T-cell (primary cell): ENCODE measurements at regions not wholly inside any gene's neighbourhood (a gene's known extent, or its start where the extent isn't known, plus 50 kb on each side); places are given as distances from the start of the nearest gene placed in this dataset.

ENCODE experiments used
- ATAC-seq, 4 experiments: fragments of 200-7000 bp in 3 of 4; fragments of 150-1000 bp in 1 of 4; cut with Tn5 transposase; replicated peaks in 1 of 4; 1 replicate in 3 of 4; 2 replicates in 1 of 4; pipeline ENCODE4 v1.10.0; 2021; ENCODE audit warnings: moderate library complexity in 3 of 4, mild to moderate bottlenecking in 2 of 4, moderate number of reproducible peaks in 1 of 4
- CTCF ChIA-PET, 2 donors: fragments of 300-600 bp; sonication (Branson Sonifier 250); formaldehyde crosslinking; loops; one replicate each; lab custom pipeline; 2022; ENCODE audit warnings: antibody characterized with exemption in 2 of 2; lab: Charles Lee
- POLR2A ChIA-PET, 2 donors: fragments of 300-600 bp; sonication (Branson Sonifier 250); formaldehyde crosslinking; loops; one replicate each; lab custom pipeline; 2022; ENCODE audit warnings: antibody characterized with exemption in 2 of 2; lab: Charles Lee
- DNase-seq, 35 experiments: peaks; one replicate each; pipeline versions ENCODE4 v3.0.0 to v3.0.0-alpha.2; 2013 to 2023
- H3K27ac ChIP-seq: one replicate; pipeline ENCODE4 v1.5.1; 2013; ENCODE audit warnings: low read length
- H3K27me3 ChIP-seq, 2 experiments: replicated peaks in 1 of 2; 1 replicate in 1 of 2; 2 replicates in 1 of 2; pipeline versions ENCODE4 v1.6.1 to v1.7.0; 2013; ENCODE audit warnings: low read length in 1 of 2, mixed read lengths in 1 of 2; ENCODE audit not compliant: control insufficient read depth in 2 of 2, insufficient read depth in 2 of 2; ENCODE audit errors: extremely low read depth in 1 of 2
- H3K36me3 ChIP-seq, 2 donors: 1 replicate in 1 of 2; 2 replicates in 1 of 2; pipeline versions ENCODE4 v1.6.1 to v1.7.0; 2013; ENCODE audit warnings: low read length in 1 of 2; ENCODE audit not compliant: control insufficient read depth in 2 of 2, insufficient read depth in 1 of 2; ENCODE audit errors: extremely low read depth in 1 of 2
- H3K4me1 ChIP-seq, 2 experiments: 1 replicate in 1 of 2; 2 replicates in 1 of 2; pipeline versions ENCODE4 v1.6.1 to v1.7.0; 2013; ENCODE audit warnings: low read length in 2 of 2, mixed read lengths in 1 of 2; ENCODE audit not compliant: insufficient read depth in 2 of 2, control insufficient read depth in 1 of 2; ENCODE audit errors: extremely low read depth in 1 of 2
- H3K4me3 ChIP-seq, 2 donors: 1 replicate in 1 of 2; 2 replicates in 1 of 2; pipeline versions ENCODE4 v1.5.1 to v1.7.0; 2013; ENCODE audit warnings: mild to moderate bottlenecking in 2 of 2, low read length in 1 of 2, moderate library complexity in 1 of 2; ENCODE audit not compliant: control insufficient read depth in 1 of 2; ENCODE audit errors: extremely low read depth in 1 of 2
- H3K9me3 ChIP-seq: 2 replicates; pipeline ENCODE4 v1.7.0; 2013
- H3K27ac Mint-ChIP-seq, 2 donors: one replicate each; pipeline ENCODE4 v1.8.0; 2020 to 2021; ENCODE audit warnings: mild to moderate bottlenecking in 2 of 2, mixed read lengths in 2 of 2
- H3K27me3 Mint-ChIP-seq, 2 donors: one replicate each; pipeline ENCODE4 v1.8.0; 2021 to 2022; ENCODE audit warnings: mixed read lengths in 2 of 2
- H3K36me3 Mint-ChIP-seq: one replicate; pipeline ENCODE4 v1.8.0; 2021; ENCODE audit warnings: mixed read lengths
- H3K4me1 Mint-ChIP-seq, 3 donors: one replicate each; pipeline ENCODE4 v1.8.0; 2020 to 2022; ENCODE audit warnings: mixed read lengths in 3 of 3, mild to moderate bottlenecking in 1 of 3
- H3K4me3 Mint-ChIP-seq, 3 donors: one replicate each; pipeline ENCODE4 v1.8.0; 2020 to 2022; ENCODE audit warnings: mild to moderate bottlenecking in 3 of 3, mixed read lengths in 3 of 3, moderate library complexity in 3 of 3
- H3K9me3 Mint-ChIP-seq, 3 donors: one replicate each; pipeline ENCODE4 v1.8.0; 2020 to 2022; ENCODE audit warnings: mixed read lengths in 3 of 3
- WGBS: methylation state at CpG from one replicate; pipeline ENCODE4 v1.1.5; 2013; ENCODE audit warnings: missing lambda C conversion rate; ENCODE audit not compliant: insufficient coverage; 5-methylcytosine and 5-hydroxymethylcytosine counted together

DNA sequence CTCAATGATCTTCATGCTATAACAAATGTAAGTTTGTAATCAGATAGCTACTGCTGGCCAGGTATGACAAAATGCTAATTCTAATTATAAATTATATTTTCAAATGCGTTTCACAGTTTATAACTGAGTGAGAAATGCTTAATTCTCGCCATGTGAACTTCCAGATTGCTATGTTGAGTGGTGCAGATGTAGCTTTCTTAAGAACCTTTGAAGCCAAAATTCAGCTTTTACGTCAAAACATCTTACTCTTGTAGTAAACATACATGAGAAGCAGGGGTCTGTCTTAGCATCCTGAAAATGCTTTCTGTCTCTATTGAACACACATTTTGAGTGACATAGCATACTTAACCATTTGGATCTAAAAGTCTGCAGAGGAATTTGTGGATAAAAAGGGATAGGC is 176.5 kb upstream of the PRICKLE1 start:
- Mint-ChIP-seq H3K27ac (no peak overlapping the region), H3K4me3 (no peak overlapping the region), H3K36me3 (no peaks in the 10 kb centered on the region), H3K27me3 (no peaks in the 10 kb centered on the region), H3K9me3 (no peaks in the 10 kb centered on the region), H3K4me1 (no peaks in the 10 kb centered on the region)
- Histone ChIP-seq H3K27me3 (no peaks in the 10 kb centered on the region), H3K36me3 (no peaks in the 10 kb centered on the region), H3K27ac (no peak overlapping the region), H3K4me1 (no peaks in the 10 kb centered on the region), H3K4me3 (no peak overlapping the region), H3K9me3 (no peaks in the 10 kb centered on the region)
- ATAC-seq, result no peak
- no peak for DNase-seq
- POLR2A ChIA-PET, result no interaction called here
- WGBS, result no CpG with 5 or more reads among the region's 3 CpGs
- CTCF ChIA-PET, result no interaction called here

DNA sequence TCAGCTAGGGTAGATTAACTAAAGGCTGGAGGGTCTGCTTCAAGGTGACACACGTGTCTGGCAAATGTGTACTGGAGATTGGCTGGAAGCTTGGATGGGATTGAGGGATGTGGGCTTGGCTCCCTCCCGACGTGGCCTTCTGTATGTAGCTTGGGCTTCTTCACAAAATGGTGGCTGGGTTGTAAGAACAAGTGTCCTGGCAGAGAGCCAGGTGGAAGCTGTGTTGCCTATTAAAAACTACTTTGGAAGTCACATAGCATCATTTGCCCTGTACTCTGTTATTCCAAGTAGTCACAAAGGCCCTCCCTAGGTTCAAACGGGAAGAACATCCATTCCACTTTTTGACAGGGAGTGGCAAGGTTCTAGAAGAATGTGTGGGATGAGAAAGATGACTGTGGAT is 174.1 kb upstream of the PRICKLE1 start:
- H3K4me1 Mint-ChIP-seq, result no peaks in the 10 kb centered on the region
- Histone ChIP-seq H3K4me3 (no peak overlapping the region), H3K27ac (no peak overlapping the region), H3K4me1 (no peaks in the 10 kb centered on the region), H3K9me3 (no peaks in the 10 kb centered on the region), H3K36me3 (no peaks in the 10 kb centered on the region), H3K27me3 (no peaks in the 10 kb centered on the region)
- ChIA-PET POLR2A (no interaction called here), CTCF (no interaction called here)
- H3K4me3 Mint-ChIP-seq, result no peak overlapping the region
- no peaks in the 10 kb centered on the region for H3K36me3 Mint-ChIP-seq
- no peaks in the 10 kb centered on the region for H3K27me3 Mint-ChIP-seq
- DNase-seq (no peak), ATAC-seq (no peak)
- no peak overlapping the region for H3K27ac Mint-ChIP-seq
- H3K9me3 Mint-ChIP-seq, result no peaks in the 10 kb centered on the region
- 93% methylated on average over 3 of the region's 4 CpGs for WGBS

DNA sequence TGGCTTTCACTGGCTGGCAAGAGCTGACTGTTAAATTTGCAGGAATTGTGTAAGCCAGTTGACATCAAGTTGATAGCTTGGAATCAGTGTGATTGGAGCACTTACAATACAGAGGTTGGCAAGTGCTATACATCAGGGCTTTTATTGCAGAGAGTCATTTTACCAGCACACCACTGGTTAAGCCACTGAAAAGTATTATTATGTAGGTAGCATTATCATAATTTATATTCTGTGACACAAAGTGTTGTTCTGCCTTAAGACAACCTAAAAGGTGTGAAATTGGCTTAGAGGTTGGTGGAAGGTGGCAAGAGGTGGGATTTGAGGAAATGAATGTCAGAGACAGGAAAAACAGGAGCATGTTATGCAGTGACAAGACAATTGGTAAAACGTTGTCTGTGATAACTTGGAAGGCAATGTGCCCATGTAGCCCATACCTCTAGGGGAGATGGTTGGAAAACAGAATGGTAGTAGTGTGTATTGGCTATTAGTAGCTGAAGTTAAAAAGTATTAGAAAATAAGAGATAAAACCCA is 172.9 kb upstream of the PRICKLE1 start:
- ATAC-seq (no peak), DNase-seq (no peak)
- Histone ChIP-seq H3K36me3 (no peaks in the 10 kb centered on the region), H3K4me3 (no peak overlapping the region), H3K27ac (no peak overlapping the region), H3K9me3 (no peaks in the 10 kb centered on the region), H3K4me1 (no peaks in the 10 kb centered on the region), H3K27me3 (no peaks in the 10 kb centered on the region)
- no peak overlapping the region for H3K27ac Mint-ChIP-seq
- CTCF ChIA-PET, result no interaction called here
- no peaks in the 10 kb centered on the region for H3K36me3 Mint-ChIP-seq
- POLR2A ChIA-PET, result no interaction called here
- H3K4me3 Mint-ChIP-seq, result no peak overlapping the region
- no peaks in the 10 kb centered on the region for H3K9me3 Mint-ChIP-seq
- no CpG with 5 or more reads among the region's 1 CpG for whole genome bisulfite sequencing
- H3K4me1 Mint-ChIP-seq, result no peaks in the 10 kb centered on the region
- no peaks in the 10 kb centered on the region for H3K27me3 Mint-ChIP-seq

DNA sequence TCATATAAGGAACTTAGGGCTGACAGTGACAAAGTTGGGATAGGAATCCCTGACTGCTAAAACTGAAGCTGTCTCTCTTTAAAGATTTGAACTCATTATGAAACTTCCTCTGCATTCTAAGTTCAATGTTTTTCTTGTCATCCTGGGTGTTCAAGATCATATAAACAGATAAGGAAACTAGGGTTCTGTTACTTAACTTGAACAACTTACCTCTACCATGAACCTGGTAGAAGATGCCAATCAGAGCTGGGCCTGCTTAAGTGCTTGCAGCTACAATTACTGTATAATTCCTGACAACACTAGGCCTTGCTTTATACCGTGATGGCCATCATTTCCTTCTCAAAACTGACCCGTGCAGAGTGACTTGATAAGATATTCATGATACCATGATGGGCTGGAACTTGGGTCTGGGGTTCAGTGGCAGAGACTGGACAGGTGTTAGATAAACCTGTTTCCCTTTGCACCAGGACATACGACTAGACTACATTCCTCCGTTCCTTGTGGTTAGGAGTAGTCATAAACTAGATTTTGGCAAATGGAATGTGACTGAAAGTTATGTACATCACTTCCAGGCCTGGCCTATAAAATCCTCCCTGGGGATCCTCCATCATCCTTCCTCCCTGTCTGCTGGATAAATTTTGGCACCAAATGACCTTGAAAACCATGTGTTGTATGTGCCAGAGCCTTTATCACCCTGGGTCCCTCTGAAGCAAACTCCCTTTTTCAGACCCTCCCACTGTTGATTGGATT is 172.2 kb upstream of the PRICKLE1 start:
- ChIA-PET CTCF (no interaction called here), POLR2A (no interaction called here)
- Histone ChIP-seq H3K4me1 (no peaks in the 10 kb centered on the region), H3K4me3 (no peak overlapping the region), H3K9me3 (no peaks in the 10 kb centered on the region), H3K36me3 (no peaks in the 10 kb centered on the region), H3K27ac (no peak overlapping the region), H3K27me3 (no peaks in the 10 kb centered on the region)
- no peak overlapping the region for H3K27ac Mint-ChIP-seq
- no peak overlapping the region for H3K4me3 Mint-ChIP-seq
- no CpG with 5 or more reads among the region's 4 CpGs for WGBS
- no peak for DNase-seq
- no peaks in the 10 kb centered on the region for H3K9me3 Mint-ChIP-seq
- H3K4me1 Mint-ChIP-seq, result no peaks in the 10 kb centered on the region
- no peaks in the 10 kb centered on the region for H3K36me3 Mint-ChIP-seq
- no peak for ATAC-seq
- no peaks in the 10 kb centered on the region for H3K27me3 Mint-ChIP-seq

DNA sequence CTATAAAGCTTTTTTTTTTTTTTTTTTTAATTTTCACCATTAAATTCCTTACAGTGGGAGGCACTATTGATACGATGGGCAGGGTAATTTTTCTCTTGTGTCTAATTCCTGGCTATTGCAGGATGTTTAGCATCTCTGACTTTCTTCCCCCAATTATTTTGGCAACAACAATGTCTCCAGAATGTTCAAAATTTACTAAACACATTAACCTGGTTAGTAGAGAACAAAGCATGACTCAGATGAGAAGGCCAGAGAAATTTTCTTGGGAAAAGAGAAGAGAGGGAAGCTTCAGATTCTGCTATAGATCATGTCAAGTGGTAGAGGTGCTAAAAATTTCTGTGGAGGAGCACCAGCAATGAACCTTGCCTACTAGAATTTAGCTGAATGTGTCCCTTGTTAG is 171.5 kb upstream of the PRICKLE1 start:
- Histone ChIP-seq H3K27me3 (no peaks in the 10 kb centered on the region), H3K4me1 (no peaks in the 10 kb centered on the region), H3K9me3 (no peaks in the 10 kb centered on the region), H3K27ac (no peak overlapping the region), H3K36me3 (no peaks in the 10 kb centered on the region), H3K4me3 (no peak overlapping the region)
- Mint-ChIP-seq H3K27me3 (no peaks in the 10 kb centered on the region), H3K36me3 (no peaks in the 10 kb centered on the region), H3K27ac (no peak overlapping the region), H3K4me1 (no peaks in the 10 kb centered on the region), H3K9me3 (no peaks in the 10 kb centered on the region), H3K4me3 (no peak overlapping the region)
- no peak for ATAC-seq
- no peak for DNase-seq
- WGBS, result no CpG with 5 or more reads among the region's 1 CpG
- POLR2A ChIA-PET, result no interaction called here
- CTCF ChIA-PET, result interaction anchor here (0.5 to 0.7 kb wide), 2 partner anchors 170 to 277 kb away, joined by 3 to 7 read pairs; no protein-coding TSS in a partner anchor

DNA sequence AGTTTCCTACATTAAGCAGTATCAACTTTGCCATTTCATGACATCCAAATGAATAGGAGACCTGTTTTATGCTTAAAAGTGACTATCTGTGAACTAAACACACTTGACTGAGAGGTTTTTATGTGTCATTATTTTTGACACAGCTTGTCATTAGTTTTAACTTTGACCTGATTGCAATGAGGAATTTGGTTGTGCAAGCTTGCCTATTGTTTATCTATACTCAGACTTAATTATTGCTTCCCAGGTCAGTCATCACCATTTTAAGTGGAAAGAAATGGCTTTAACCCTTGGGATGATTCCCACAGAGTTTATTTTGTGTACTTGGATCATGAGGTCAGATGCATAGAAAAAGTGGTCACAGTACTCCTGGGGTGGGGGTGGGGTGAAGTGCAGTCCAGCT is 171.0 kb upstream of the PRICKLE1 start:
- ChIA-PET CTCF (interaction anchor here (0.5 to 0.7 kb wide), 2 partner anchors 170 to 277 kb away, joined by 3 to 7 read pairs; no protein-coding TSS in a partner anchor), POLR2A (interaction anchor here in 1 of 2 donors (0.6 kb wide), 1 partner anchor 794 kb away, joined by 3 read pairs; no protein-coding TSS in a partner anchor)
- Histone ChIP-seq H3K27me3 (no peaks in the 10 kb centered on the region), H3K4me1 (no peaks in the 10 kb centered on the region), H3K4me3 (no peak overlapping the region), H3K36me3 (no peaks in the 10 kb centered on the region), H3K9me3 (no peaks in the 10 kb centered on the region), H3K27ac (no peak overlapping the region)
- Mint-ChIP-seq H3K27me3 (no peaks in the 10 kb centered on the region), H3K4me1 (no peaks in the 10 kb centered on the region), H3K4me3 (no peak overlapping the region), H3K27ac (no peak overlapping the region), H3K36me3 (no peaks in the 10 kb centered on the region), H3K9me3 (no peaks in the 10 kb centered on the region)
- no peak for DNase-seq
- no peak for ATAC-seq
